T follicular helper cell (primary cell): ENCODE measurements at regions not wholly inside any gene's neighbourhood (a gene's known extent, or its start where the extent isn't known, plus 50 kb on each side); places are given as distances from the start of the nearest gene placed in this dataset.

ENCODE experiments used
- DNase-seq: peaks from one replicate; pipeline ENCODE4 v3.0.0-alpha.2; 2020; ENCODE audit warnings: low read depth

DNA sequence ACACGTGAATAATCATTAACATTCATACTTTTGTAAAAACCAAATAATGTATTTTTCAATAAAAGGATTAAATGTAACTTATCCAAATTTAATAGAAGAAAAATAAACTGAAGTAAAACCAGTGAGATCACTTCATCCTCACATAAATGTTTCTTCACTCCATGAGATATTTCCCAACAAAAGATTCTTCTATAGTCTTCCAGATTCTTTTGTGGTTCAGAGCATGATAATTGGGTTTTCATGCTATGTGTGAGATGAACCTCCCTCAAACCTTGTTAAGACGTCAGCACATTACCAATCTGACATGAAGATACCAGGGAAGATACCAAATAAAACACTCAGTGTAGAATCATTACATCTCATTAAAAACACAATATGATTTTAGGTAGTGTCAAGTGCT lies 62.9 kb upstream of the OXGR1 start:
- no peak for DNase-seq

DNA sequence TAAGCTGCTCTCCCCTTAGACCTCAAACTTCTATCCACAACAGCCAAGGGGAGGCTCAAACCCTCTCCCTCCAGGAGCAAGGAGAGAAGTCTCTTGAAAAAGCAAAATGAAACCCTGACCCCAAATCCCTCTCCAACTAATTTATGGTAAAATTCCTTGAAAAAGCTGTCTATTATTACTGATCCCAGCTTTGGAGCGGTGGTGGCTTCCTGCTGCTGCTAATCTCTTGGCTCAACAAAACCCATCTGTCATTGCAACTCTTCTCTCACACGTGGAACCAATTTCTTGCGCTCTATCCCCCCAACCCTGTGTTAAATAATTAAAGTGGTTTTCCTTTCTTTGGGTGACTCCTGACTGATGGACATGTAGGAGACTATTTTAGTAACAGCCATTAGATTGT lies 64.1 kb upstream of the OXGR1 start:
- DNase-seq = no peak

DNA sequence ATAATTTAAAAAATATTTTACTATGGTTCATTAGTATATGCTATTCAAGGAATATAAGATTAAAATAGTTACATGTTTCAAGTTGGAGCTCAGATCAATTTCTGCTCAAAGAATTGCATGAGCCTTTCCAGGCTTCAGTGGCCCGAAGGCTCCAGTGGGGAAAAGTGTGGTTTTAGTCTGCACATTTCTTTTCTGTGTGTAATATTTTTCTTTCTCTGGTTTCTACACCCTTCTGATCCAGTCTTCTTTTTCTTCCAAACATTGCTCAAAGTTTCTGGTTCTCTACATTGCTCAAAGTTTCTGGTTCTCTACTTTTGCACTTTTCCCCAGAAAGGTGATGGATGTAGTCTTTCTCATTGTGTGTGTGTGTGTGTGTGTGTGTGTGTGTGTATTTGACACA lies 64.7 kb upstream of the OXGR1 start:
- DNase-seq = no peak

- DNase-seq = no peak
Observed at GRCh38 chr13:97067017-97067895, 73.0 kb upstream of the OXGR1 start.

- DNase-seq = no peak
Observed at GRCh38 chr13:97068151-97068550, 73.9 kb upstream of the OXGR1 start.

DNA sequence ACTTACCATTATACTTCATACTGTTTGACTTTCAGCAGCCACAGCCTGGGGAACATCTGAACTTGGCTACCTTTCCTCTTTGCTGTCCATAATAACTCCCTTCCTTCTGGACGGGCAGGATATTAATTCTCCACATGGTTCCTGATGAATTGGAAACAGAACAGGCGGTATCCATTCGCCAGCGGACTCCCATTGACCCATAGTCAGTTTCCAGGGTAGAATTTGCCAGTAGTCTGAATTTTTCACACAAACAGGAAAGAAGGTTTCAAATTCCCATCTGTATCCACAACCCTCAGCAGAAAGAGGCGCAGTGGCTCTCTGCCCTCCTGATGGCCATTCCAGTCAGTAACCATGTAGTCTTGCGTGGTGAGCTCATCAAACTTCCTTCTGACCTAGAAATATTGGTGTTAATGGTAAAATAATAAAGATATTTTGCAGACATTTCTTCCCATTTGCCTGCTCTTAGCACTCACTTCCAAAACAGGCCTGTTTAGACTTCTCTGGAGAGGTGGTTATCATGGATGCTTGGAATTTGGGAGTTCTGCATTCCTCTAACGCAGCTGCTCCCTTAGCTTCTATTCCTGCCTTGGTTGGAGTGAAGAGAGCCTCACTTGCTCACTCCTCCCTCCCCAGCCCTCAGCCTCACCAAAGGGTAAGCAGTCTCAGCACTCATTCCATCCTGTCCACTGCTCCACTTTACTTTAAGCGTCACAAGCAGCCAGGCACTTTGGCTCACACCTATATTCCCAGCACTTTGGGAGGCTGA lies 75.0 kb upstream of the OXGR1 start:
- DNase-seq = no peak

- DNase-seq = no peak
Observed at GRCh38 chr13:97072297-97072696, 78.0 kb upstream of the OXGR1 start.

DNA sequence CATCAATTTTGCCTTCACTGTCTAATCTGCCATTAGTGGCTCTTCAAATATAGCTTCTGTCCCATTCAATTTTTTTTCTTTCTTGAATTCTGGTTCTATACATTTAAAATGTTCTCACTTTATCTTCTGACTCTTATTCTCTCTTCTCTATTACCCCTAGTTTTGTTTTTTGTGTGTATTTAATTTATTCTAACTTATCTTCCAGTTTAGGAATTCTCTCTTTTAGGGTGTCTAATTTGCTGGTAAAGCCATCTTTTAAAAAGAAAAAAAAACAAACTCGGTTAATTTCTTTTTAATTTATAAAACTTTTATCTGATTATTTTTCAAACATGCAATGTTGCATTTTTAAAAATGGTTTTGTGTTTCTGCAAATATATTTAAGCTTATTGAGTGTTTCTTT lies 80.3 kb upstream of the OXGR1 start:
- no peak for DNase-seq

DNA sequence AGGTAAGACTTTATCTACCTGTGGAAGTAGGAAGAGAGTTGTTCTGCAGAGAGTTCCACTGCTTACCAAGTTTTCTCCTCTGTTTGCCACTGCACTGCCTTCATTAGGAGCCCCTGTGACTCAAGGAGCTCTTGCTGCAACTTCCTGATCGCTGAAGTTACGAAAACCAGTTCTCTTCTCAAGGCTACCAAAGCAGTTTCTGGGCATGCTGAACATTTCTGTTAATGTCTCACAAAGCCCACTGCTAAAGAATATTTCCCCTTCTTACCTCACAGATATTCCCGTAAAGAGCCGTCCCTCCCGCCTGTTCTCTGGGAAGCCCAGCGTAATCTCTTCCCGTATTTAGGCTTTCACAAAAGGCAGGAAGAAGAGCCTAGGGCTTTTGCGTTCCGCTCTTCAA lies 82.6 kb upstream of the OXGR1 start:
- DNase-seq = no peak

DNA sequence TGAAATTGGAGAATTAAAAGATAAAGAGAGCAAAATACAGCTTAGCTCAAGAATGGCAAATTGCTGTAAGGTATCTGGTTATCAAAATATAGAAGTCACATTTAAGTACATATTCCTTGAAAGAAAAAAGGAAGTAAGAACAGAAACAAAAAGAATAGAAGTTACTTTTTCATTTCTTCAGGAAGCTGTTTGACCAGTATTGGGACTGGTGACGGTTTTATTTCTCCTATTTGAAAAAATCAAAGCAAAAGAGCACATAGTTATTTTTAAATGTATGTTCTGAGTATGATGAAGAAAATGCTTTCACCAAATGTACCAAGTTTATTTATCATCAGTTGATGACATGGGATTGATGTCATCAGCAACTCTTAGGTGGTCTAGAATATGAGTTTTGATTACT lies 83.1 kb upstream of the OXGR1 start:
- no peak for DNase-seq

DNA sequence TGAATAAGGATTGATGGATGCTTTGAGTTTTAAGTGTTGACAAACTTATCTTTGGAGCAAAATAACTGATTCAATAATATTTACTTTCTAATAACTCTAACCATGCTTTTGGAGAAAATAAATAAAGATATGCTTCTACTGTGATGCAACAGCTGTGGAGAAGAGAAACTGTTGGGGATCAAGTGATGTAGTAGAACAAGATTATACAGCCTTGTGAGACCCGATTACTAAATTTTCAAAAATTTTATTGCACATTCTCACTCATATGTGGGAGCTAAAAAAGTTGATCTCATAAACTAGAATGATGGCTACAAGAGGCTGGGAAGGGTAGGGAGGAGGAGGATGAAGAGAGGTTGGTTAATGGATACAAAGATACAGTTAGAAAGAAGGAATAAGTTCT lies 85.5 kb upstream of the OXGR1 start:
- no peak for DNase-seq

DNA sequence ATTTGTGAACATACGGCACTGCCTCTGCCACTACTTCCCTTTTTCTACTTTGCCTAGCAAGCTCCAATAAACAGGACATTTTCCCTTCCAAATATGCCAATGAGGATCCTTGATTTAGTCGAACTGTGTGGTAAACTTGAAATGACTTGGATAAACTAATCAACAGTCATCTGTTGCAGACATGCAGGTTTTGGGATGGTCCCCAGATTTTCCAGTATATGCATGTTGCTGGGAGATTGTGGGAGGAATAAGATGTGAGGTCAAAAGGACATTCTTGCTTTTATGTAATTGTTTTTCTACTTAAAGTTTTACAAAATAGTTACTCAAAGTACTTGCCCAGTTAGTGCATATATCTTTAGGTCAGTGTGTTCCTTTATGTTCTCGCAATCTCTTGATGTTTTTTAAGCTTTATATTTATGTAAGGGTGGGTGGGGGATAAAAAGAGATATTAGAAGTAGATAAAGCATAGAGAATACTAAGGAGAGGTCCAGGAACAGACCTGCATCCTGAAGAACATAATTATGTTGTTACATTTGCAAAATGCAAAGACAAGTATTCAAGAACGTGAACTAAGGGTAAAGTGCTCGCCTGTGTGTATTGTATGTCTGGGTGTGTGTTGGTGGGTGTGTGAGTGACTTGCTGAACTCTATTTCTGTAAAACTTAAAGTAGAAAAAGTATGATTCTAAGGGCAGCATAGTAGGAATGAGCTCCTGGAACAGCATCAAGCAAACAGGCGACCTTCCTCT lies 88.4 kb upstream of the OXGR1 start:
- no peak for DNase-seq

- no peak for DNase-seq
Observed at GRCh38 chr13:97091196-97091595, 96.9 kb upstream of the OXGR1 start.

DNA sequence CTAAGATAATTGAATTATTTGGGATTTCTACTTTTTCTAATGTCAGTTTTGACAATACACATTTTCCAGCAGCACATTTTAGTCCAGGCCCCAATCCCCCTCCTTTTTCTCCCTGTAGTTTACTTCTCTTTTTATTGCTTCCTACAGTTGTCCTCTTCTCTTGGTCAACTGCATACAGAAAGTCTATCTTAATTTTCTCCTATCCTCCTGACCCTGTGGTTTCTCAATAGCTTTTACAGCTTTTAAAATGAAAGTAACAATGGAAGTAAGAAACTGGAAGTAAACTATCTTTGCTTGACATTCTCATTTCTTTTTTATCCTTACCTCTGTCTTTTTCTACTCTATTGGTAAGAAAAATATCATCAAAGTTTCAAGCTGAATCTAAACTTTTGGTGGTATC lies 106.5 kb upstream of the OXGR1 start:
- DNase-seq = no peak

DNA sequence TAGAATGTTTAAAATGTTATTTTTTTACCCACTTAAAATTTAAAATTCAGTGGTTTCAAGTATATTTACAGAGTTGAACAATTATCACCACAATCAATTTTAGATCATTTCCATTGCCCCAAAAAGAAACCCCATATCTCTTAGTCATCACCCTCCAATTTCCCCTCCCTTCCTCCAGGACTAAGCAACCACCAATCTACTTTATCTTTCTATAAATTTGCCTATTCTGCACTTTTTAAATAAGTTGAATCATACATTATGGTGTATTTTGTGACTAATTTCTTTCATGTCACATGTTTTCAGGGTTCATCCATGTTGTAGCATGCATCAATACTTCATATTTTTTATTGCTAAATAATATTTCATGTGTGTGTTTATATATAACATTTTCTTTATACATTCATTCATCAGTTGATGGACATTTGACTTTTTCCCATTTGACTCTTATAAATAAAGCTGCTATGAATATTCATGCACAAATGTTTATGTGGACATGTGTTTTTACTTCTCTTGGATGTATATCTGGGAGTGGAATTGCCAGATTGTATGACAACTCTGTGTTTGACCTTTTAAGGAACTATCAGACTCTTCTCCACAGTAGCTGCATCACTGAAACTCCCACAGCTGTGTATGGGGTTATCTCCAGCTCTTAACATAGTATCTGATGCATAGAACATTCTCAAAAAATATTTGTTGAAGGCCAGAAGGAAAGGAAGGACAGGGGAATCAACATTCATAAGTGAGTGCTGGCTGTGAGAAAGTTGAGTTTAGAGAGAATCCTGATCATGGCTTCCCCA lies 107.8 kb upstream of the OXGR1 start:
- DNase-seq = no peak

- DNase-seq = no peak
Observed at GRCh38 chr13:97106323-97106722, 112.0 kb upstream of the OXGR1 start.

DNA sequence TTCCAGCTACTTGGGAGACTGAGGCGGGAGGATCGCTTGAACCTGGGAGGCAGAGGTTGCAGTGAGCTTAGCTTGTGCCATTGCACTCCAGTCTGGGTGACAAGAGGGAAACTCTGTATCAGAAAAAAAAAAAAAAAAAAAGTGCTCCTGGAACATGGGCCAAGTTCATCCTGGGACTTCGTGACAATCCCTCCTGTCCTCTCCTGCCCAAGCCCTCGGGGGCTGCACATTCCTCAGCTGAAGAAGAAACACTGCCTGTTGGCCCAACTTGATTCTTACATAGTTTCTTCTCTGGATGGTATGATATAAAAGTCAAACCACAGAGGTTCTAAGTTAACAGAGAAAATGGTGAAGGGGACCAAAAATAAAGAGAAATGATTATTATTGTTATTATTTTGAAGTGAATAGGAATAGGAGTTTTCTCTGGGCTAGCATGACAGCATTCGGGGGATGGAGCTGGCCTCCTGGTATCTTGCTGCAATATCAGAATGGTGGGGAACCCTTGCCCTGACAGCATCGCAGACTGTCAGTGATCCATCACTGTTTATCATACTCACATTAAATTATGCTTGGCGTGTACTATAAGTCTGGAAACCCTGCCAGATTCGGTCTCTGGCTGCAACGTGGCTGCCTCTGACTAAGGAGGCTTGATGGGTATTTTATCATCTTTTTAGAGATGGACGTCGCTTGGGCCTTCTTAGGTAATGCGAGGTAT lies 113.7 kb upstream of the OXGR1 start:
- DNase-seq = no peak

DNA sequence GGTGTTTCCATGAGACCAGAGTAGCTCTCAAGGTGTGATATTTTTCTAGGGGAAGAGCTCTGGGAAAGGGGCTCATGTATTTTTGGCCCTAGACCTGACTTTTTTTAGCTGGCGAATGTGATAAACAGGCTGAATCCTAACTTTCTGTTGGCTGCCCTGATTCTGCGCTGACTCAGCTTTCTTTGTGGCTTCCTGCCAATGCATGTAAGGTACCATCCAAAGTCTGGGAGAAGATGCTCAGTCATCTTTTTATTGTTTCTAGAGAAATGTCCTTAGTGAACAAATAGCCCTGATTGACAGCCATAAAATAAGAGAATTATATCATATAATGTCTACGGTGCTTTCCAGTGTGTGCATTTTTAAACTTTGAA lies 113.6 kb upstream of the MBNL2 start:
- DNase-seq = no peak

GRCh38 chr13:97109256-97109655 lies 112.9 kb upstream of the MBNL2 start:
- no peak for DNase-seq

DNA sequence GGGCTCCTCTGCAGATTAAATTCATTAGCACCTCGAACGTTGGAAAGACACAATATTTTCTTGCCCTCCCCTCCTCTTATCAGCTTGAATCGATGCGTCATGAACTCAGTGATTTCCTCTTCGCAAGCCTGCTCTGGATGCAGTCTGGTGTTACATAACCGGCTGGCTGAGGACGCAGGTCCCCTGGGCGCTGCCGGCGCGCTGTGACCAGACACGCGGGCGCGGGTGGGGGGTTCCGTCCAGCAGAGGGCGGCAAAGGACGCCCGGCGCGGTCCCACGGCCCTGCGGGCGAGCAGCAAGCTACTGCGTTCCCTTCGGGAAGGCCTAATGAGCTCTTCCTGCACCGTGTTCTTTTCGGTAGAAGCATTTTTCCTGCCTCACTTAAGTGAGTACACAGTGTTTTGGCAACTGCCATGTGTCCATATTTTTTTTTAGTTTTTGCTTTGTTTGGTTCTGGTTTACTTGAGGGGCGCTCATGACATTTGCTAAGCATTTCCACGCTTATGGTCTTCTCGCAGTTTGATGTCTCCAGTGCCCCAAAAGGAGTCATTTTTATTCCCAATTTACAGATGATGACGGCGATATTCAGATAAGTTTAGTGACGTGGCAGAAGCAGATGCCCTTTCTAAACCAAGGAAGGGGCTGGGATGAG lies 112.2 kb upstream of the MBNL2 start:
- DNase-seq = peak; percentile 64

DNA sequence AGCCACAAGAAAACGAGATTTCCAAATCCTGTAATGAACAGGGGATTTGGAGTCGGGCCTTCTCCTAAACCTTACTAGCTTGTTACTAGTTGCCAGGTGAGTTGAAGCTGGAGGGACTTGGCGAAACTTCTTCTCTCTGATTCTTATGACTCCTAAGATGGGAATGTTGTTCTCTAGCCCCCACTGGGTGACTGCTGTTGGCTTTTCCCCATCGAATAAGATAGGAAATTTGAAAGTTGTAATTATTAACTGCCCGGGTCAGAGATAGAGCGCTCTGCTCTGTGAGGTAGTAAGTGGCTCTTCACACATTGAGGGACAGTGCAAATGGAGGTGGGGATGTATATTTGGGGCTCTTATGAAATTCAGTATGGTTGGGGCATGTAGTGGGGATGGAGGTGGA lies 111.2 kb upstream of the MBNL2 start:
- DNase-seq = no peak
